Ascending aorta (tissue), 2 donors: ENCODE measurements at regions not wholly inside any gene's neighbourhood (a gene's known extent, or its start where the extent isn't known, plus 50 kb on each side); places are given as distances from the start of the nearest gene placed in this dataset.
"Not testable (repeated sequence)": the region's sequence is repeated elsewhere in the genome, so short reads cannot be mapped to it uniquely, and the experiment has no call there.

ENCODE experiments used
- DNase-seq, 2 donors: peaks; one replicate each; pipeline ENCODE4 v3.0.0-alpha.2; 2019; ENCODE audit warnings: low spot score in 2 of 2
- H3K27ac ChIP-seq, 2 donors: fragments of 200-600 bp; sonication (generic); one replicate each; pipeline ENCODE4 v1.5.1; 2016 to 2017; ENCODE audit warnings: mild to moderate bottlenecking in 1 of 2
- H3K27me3 ChIP-seq: fragments of 200-600 bp; sonication (generic); one replicate; pipeline ENCODE4 v1.5.1; 2017
- H3K36me3 ChIP-seq, 2 donors: fragments of 200-600 bp; sonication (generic); one replicate each; pipeline ENCODE4 v1.5.1; 2016
- H3K4me1 ChIP-seq, 2 donors: fragments of 200-600 bp; sonication (generic); one replicate each; pipeline ENCODE4 v1.5.1; 2016 to 2017; ENCODE audit warnings: mild to moderate bottlenecking in 1 of 2
- H3K4me3 ChIP-seq, 2 donors: fragments of 200-600 bp; sonication (generic); one replicate each; pipeline ENCODE4 v1.5.1; 2016 to 2017; ENCODE audit warnings: mild to moderate bottlenecking in 1 of 2
- H3K9me3 ChIP-seq, 2 donors: fragments of 200-600 bp; sonication (generic); one replicate each; pipeline ENCODE4 v1.5.1; 2016
- CTCF ChIP-seq, 3 experiments: fragments of 200-600 bp in 2 of 3; fragments of 450-650 bp in 1 of 3; sonication (generic) in 2 of 3; IDR thresholded peaks; one replicate each; pipeline ENCODE4 v1.5.1; 2016 to 2019; ENCODE audit warnings: antibody characterized with exemption in 3 of 3, mild to moderate bottlenecking in 1 of 3, moderate library complexity in 1 of 3
- intact Hi-C: fragments of 100-400 bp; cut with DNase I; formaldehyde crosslinking; loops from one replicate; pipeline ENCODE4 v1.15.1; 2023

GRCh38 chr5:123997064-123997461 is 485.1 kb downstream of the CSNK1G3 start:
- Histone ChIP-seq H3K27me3 (no peaks in the 10 kb centered on the region), H3K27ac (no peak overlapping the region), H3K4me1 (no peaks in the 10 kb centered on the region), H3K4me3 (no peak overlapping the region), H3K9me3 (no peaks in the 10 kb centered on the region), H3K36me3 (no peaks in the 10 kb centered on the region)
- intact Hi-C loops = no loop called here
- DNase-seq = no peak
- TF ChIP-seq CTCF (IDR thresholded peaks at IDR 0.05) = no peak

- H3K4me1 ChIP-seq = no peaks in the 10 kb centered on the region
- H3K4me3 ChIP-seq = no peak overlapping the region
- DNase-seq = no peak
- no peak overlapping the region for H3K27ac ChIP-seq
- no peaks in the 10 kb centered on the region for H3K9me3 ChIP-seq
- H3K27me3 ChIP-seq = no peaks in the 10 kb centered on the region
- intact Hi-C loops = no loop called here
- TF ChIP-seq CTCF (IDR thresholded peaks at IDR 0.05) = no peak
- H3K36me3 ChIP-seq = no peaks in the 10 kb centered on the region
Observed at GRCh38 chr5:123992641-123993040, 480.7 kb downstream of the CSNK1G3 start.

- no peak for TF ChIP-seq CTCF (IDR thresholded peaks at IDR 0.05)
- Histone ChIP-seq H3K9me3 (no peaks in the 10 kb centered on the region), H3K27me3 (no peaks in the 10 kb centered on the region), H3K4me1 (no peaks in the 10 kb centered on the region), H3K4me3 (no peak overlapping the region), H3K36me3 (no peaks in the 10 kb centered on the region), H3K27ac (no peak overlapping the region)
- no peak for DNase-seq
- intact Hi-C loops = no loop called here
Observed at GRCh38 chr5:123987956-123988355, 476.0 kb downstream of the CSNK1G3 start.

- H3K27ac ChIP-seq = no peak overlapping the region
- H3K4me3 ChIP-seq = no peak overlapping the region
- intact Hi-C loops = no loop called here
- DNase-seq = no peak
- no peak for TF ChIP-seq CTCF (IDR thresholded peaks at IDR 0.05)
- no peaks in the 10 kb centered on the region for H3K36me3 ChIP-seq
- H3K9me3 ChIP-seq = no peaks in the 10 kb centered on the region
- H3K27me3 ChIP-seq = no peaks in the 10 kb centered on the region
- no peaks in the 10 kb centered on the region for H3K4me1 ChIP-seq
Observed at GRCh38 chr5:123976379-123977033, 464.5 kb downstream of the CSNK1G3 start.

- H3K27ac ChIP-seq, intact Hi-C loops, H3K4me1 ChIP-seq, H3K36me3 ChIP-seq, H3K4me3 ChIP-seq, H3K9me3 ChIP-seq, H3K27me3 ChIP-seq, DNase-seq: not testable (repeated sequence)
Observed at GRCh38 chr5:123975521-123975920, 463.5 kb downstream of the CSNK1G3 start.

GRCh38 chr5:123966781-123967180 is 454.8 kb downstream of the CSNK1G3 start:
- no peak overlapping the region for H3K4me3 ChIP-seq
- H3K36me3 ChIP-seq = no peaks in the 10 kb centered on the region
- no peaks in the 10 kb centered on the region for H3K27me3 ChIP-seq
- intact Hi-C loops = no loop called here
- H3K4me1 ChIP-seq = no peaks in the 10 kb centered on the region
- DNase-seq = no peak
- no peak for TF ChIP-seq CTCF (IDR thresholded peaks at IDR 0.05)
- H3K9me3 ChIP-seq = no peaks in the 10 kb centered on the region
- no peak overlapping the region for H3K27ac ChIP-seq
